ENCODE measurements at regions not wholly inside any gene's neighbourhood (a gene's known extent, or its start where the extent isn't known, plus 50 kb on each side); places are given as distances from the start of the nearest gene placed in this dataset.

- H3K4me3 Mint-ChIP-seq, result no peak overlapping the region
- H3K27me3 Mint-ChIP-seq, result no peaks in the 10 kb centered on the region
- no peaks in the 10 kb centered on the region for H3K9me3 Mint-ChIP-seq
- TF ChIP-seq CTCF (IDR thresholded peaks at IDR 0.05), result no peak
- H3K27ac ChIP-seq (ENCODE audit: low read depth in 1 of 2, low read length in 2 of 2), result no peak overlapping the region
- no peaks in the 10 kb centered on the region for H3K27me3 ChIP-seq (ENCODE audit: control insufficient read depth in 1 of 2, insufficient read depth in 2 of 2, low read length in 2 of 2)
- ATAC-seq (ENCODE audit: poor library complexity) (no peak), DNase-seq (no peak)
- no peaks in the 10 kb centered on the region for H3K36me3 Mint-ChIP-seq (ENCODE audit: low read depth)
- H3K4me3 ChIP-seq (ENCODE audit: low read length), result no peak overlapping the region
- H3K4me1 Mint-ChIP-seq (ENCODE audit: low read depth), result no peaks in the 10 kb centered on the region
- H3K4me1 ChIP-seq (ENCODE audit: insufficient read depth, low read length), result no peaks in the 10 kb centered on the region
- H3K27ac Mint-ChIP-seq, result no peak overlapping the region
- peaks cover 0 to 8% of the 10 kb centered on the region in 2 experiments for H3K9me3 ChIP-seq (ENCODE audit: control insufficient read depth in 1 of 2, insufficient read depth in 1 of 2, low read length in 2 of 2)
- intact Hi-C loops (cut with DNase I, micrococcal nuclease), result no loop called here
- H3K36me3 ChIP-seq (ENCODE audit: insufficient read depth, low read length), result no peaks in the 10 kb centered on the region
- POLR2A ChIA-PET, result no interaction called here
- CTCF ChIA-PET, result no interaction called here
These were observed 243.4 kb downstream of the SPRY2 start for GRCh38 chr13:80097561-80097960.

- no peaks in the 10 kb centered on the region for H3K27me3 Mint-ChIP-seq
- intact Hi-C loops (cut with DNase I, micrococcal nuclease), result no loop called here
- POLR2A ChIA-PET, result no interaction called here
- H3K27ac Mint-ChIP-seq, result no peak overlapping the region
- no peaks in the 10 kb centered on the region for H3K9me3 Mint-ChIP-seq
- H3K9me3 ChIP-seq (ENCODE audit: control insufficient read depth in 1 of 2, insufficient read depth in 1 of 2, low read length in 2 of 2), result peaks cover 0 to 8% of the 10 kb centered on the region in 2 experiments
- no peaks in the 10 kb centered on the region for H3K36me3 ChIP-seq (ENCODE audit: insufficient read depth, low read length)
- H3K4me1 ChIP-seq (ENCODE audit: insufficient read depth, low read length), result no peaks in the 10 kb centered on the region
- no peaks in the 10 kb centered on the region for H3K27me3 ChIP-seq (ENCODE audit: control insufficient read depth in 1 of 2, insufficient read depth in 2 of 2, low read length in 2 of 2)
- TF ChIP-seq CTCF (IDR thresholded peaks at IDR 0.05), result no peak
- no peak overlapping the region for H3K4me3 ChIP-seq (ENCODE audit: low read length)
- no peak for DNase-seq
- ATAC-seq (ENCODE audit: poor library complexity), result no peak
- H3K27ac ChIP-seq (ENCODE audit: low read depth in 1 of 2, low read length in 2 of 2), result no peak overlapping the region
- H3K4me1 Mint-ChIP-seq (ENCODE audit: low read depth), result no peaks in the 10 kb centered on the region
- no peaks in the 10 kb centered on the region for H3K36me3 Mint-ChIP-seq (ENCODE audit: low read depth)
- no peak overlapping the region for H3K4me3 Mint-ChIP-seq
- CTCF ChIA-PET, result no interaction called here
These were observed 244.5 kb downstream of the SPRY2 start for GRCh38 chr13:80096383-80096782.

- DNase-seq (no peak), ATAC-seq (ENCODE audit: poor library complexity) (no peak)
- Mint-ChIP-seq H3K27ac (no peak overlapping the region), H3K36me3 (ENCODE audit: low read depth) (no peaks in the 10 kb centered on the region), H3K9me3 (no peaks in the 10 kb centered on the region), H3K27me3 (no peaks in the 10 kb centered on the region), H3K4me3 (no peak overlapping the region), H3K4me1 (ENCODE audit: low read depth) (no peaks in the 10 kb centered on the region)
- no peaks in the 10 kb centered on the region for H3K27me3 ChIP-seq (ENCODE audit: control insufficient read depth in 1 of 2, insufficient read depth in 2 of 2, low read length in 2 of 2)
- POLR2A ChIA-PET, result no interaction called here
- CTCF ChIA-PET, result no interaction called here
- no peaks in the 10 kb centered on the region for H3K36me3 ChIP-seq (ENCODE audit: insufficient read depth, low read length)
- TF ChIP-seq CTCF (IDR thresholded peaks at IDR 0.05), result no peak
- no peak overlapping the region for H3K27ac ChIP-seq (ENCODE audit: low read depth in 1 of 2, low read length in 2 of 2)
- H3K4me1 ChIP-seq (ENCODE audit: insufficient read depth, low read length), result no peaks in the 10 kb centered on the region
- peaks cover 0 to 8% of the 10 kb centered on the region in 2 experiments for H3K9me3 ChIP-seq (ENCODE audit: control insufficient read depth in 1 of 2, insufficient read depth in 1 of 2, low read length in 2 of 2)
- intact Hi-C loops (cut with DNase I, micrococcal nuclease), result no loop called here
- no peak overlapping the region for H3K4me3 ChIP-seq (ENCODE audit: low read length)
These were observed 246.4 kb downstream of the SPRY2 start for GRCh38 chr13:80094526-80094925.

Measured in CD4-positive, alpha-beta T cell (primary cell).